Activated CD4-positive, alpha-beta memory T cell treated with anti-CD3 and anti-CD28 coated beads for 36 hours (primary cell): ENCODE measurements at regions not wholly inside any gene's neighbourhood (a gene's known extent, or its start where the extent isn't known, plus 50 kb on each side); places are given as distances from the start of the nearest gene placed in this dataset.
A peak's percentile ranks its signal among the peaks of the same experiment; 100 is the strongest.

Source experiments
- CTCF ChIA-PET: fragments of 350-600 bp; sonication (Branson Sonifier 250); formaldehyde crosslinking; loops from one replicate; lab custom pipeline; 2021; ENCODE audit warnings: antibody characterized with exemption, inconsistent platforms; lab: Charles Lee
- POLR2A ChIA-PET: fragments of 350-600 bp; sonication (Branson Sonifier 250); formaldehyde crosslinking; loops from one replicate; lab custom pipeline; 2021; ENCODE audit warnings: antibody characterized with exemption; lab: Charles Lee
- DNase-seq: peaks from one replicate; pipeline ENCODE4 v3.0.0-alpha.2; 2020
- H3K27ac Mint-ChIP-seq: one replicate; pipeline ENCODE4 v1.8.0; 2021; ENCODE audit warnings: mixed read lengths
- H3K27me3 Mint-ChIP-seq: one replicate; pipeline ENCODE4 v1.8.0; 2021; ENCODE audit warnings: mixed read lengths
- H3K36me3 Mint-ChIP-seq: one replicate; pipeline ENCODE4 v1.8.0; 2021; ENCODE audit warnings: mixed read lengths
- H3K4me1 Mint-ChIP-seq: one replicate; pipeline ENCODE4 v1.8.0; 2021; ENCODE audit warnings: low read depth, mixed read lengths
- H3K4me3 Mint-ChIP-seq: one replicate; pipeline ENCODE4 v1.8.0; 2021; ENCODE audit warnings: mild to moderate bottlenecking, mixed read lengths
- H3K9me3 Mint-ChIP-seq: one replicate; pipeline ENCODE4 v1.8.0; 2021; ENCODE audit warnings: mixed read lengths
- intact Hi-C: fragments of 100-400 bp; cut with micrococcal nuclease; formaldehyde crosslinking; loops from one replicate; pipeline ENCODE4 v1.15.1; 2023

GRCh38 chr6:156102129-156102528 is 646.5 kb upstream of the NOX3 start:
- intact Hi-C loops: no loop called here
- POLR2A ChIA-PET: no interaction called here
- Mint-ChIP-seq H3K4me3 (no peak overlapping the region), H3K27me3 (no peaks in the 10 kb centered on the region), H3K4me1 (peaks cover 4% of the 10 kb centered on the region), H3K36me3 (no peaks in the 10 kb centered on the region), H3K9me3 (peaks cover 14% of the 10 kb centered on the region), H3K27ac (no peak overlapping the region)
- DNase-seq: no peak
- CTCF ChIA-PET: interaction anchor here (0.6 kb wide), 1 partner anchor 28 kb away, joined by 3 read pairs; no protein-coding TSS in a partner anchor

- DNase-seq: no peak
- intact Hi-C loops: no loop called here
- Mint-ChIP-seq H3K36me3 (no peaks in the 10 kb centered on the region), H3K9me3 (peaks cover 14% of the 10 kb centered on the region), H3K4me1 (peaks cover 4% of the 10 kb centered on the region), H3K4me3 (no peak overlapping the region), H3K27ac (no peak overlapping the region), H3K27me3 (no peaks in the 10 kb centered on the region)
- ChIA-PET POLR2A (no interaction called here), CTCF (no interaction called here)
Measured at GRCh38 chr6:156098839-156099238, 643.2 kb upstream of the NOX3 start.

- POLR2A ChIA-PET: no interaction called here
- intact Hi-C loops: no loop called here
- H3K27ac Mint-ChIP-seq: no peak overlapping the region
- DNase-seq: no peak
- CTCF ChIA-PET: no interaction called here
- no peaks in the 10 kb centered on the region for H3K27me3 Mint-ChIP-seq
- no peak overlapping the region for H3K4me3 Mint-ChIP-seq
- peaks cover 46% of the 10 kb centered on the region for H3K9me3 Mint-ChIP-seq
- H3K36me3 Mint-ChIP-seq: peaks cover 20% of the 10 kb centered on the region
- H3K4me1 Mint-ChIP-seq: no peaks in the 10 kb centered on the region
Measured at GRCh38 chr6:156087487-156087886, 631.8 kb upstream of the NOX3 start.

- peaks cover 5% of the 10 kb centered on the region for H3K9me3 Mint-ChIP-seq
- no peak overlapping the region for H3K4me3 Mint-ChIP-seq
- DNase-seq: no peak
- peaks cover 3% of the 10 kb centered on the region for H3K36me3 Mint-ChIP-seq
- intact Hi-C loops: no loop called here
- ChIA-PET POLR2A (no interaction called here), CTCF (no interaction called here)
- H3K4me1 Mint-ChIP-seq: no peaks in the 10 kb centered on the region
- no peak overlapping the region for H3K27ac Mint-ChIP-seq
- H3K27me3 Mint-ChIP-seq: no peaks in the 10 kb centered on the region
Measured at GRCh38 chr6:156082012-156082411, 626.4 kb upstream of the NOX3 start.

GRCh38 chr6:156080371-156080770 is 624.7 kb upstream of the NOX3 start:
- intact Hi-C loops: no loop called here
- ChIA-PET POLR2A (no interaction called here), CTCF (no interaction called here)
- no peak overlapping the region for H3K27ac Mint-ChIP-seq
- no peak overlapping the region for H3K4me3 Mint-ChIP-seq
- no peak for DNase-seq
- no peaks in the 10 kb centered on the region for H3K36me3 Mint-ChIP-seq
- H3K27me3 Mint-ChIP-seq: no peaks in the 10 kb centered on the region
- no peaks in the 10 kb centered on the region for H3K9me3 Mint-ChIP-seq
- H3K4me1 Mint-ChIP-seq: no peaks in the 10 kb centered on the region

- Mint-ChIP-seq H3K27me3 (no peaks in the 10 kb centered on the region), H3K27ac (no peak overlapping the region), H3K4me1 (peaks cover 2% of the 10 kb centered on the region), H3K9me3 (no peaks in the 10 kb centered on the region), H3K36me3 (no peaks in the 10 kb centered on the region), H3K4me3 (no peak overlapping the region)
- no peak for DNase-seq
- ChIA-PET POLR2A (no interaction called here), CTCF (no interaction called here)
- intact Hi-C loops: no loop called here
Measured at GRCh38 chr6:156068881-156069280, 613.2 kb upstream of the NOX3 start.

GRCh38 chr6:156065849-156066248 is 610.2 kb upstream of the NOX3 start:
- Mint-ChIP-seq H3K4me3 (no peak overlapping the region), H3K4me1 (peaks cover 2% of the 10 kb centered on the region), H3K27me3 (no peaks in the 10 kb centered on the region), H3K36me3 (no peaks in the 10 kb centered on the region), H3K9me3 (no peaks in the 10 kb centered on the region), H3K27ac (no peak overlapping the region)
- POLR2A ChIA-PET: interaction anchor here (0.6 kb wide), 1 partner anchor 122 kb away, joined by 4 read pairs; no protein-coding TSS in a partner anchor
- CTCF ChIA-PET: interaction anchor here (0.7 kb wide), 1 partner anchor 416 kb away, joined by 3 read pairs; no protein-coding TSS in a partner anchor
- intact Hi-C loops: no loop called here
- no peak for DNase-seq

- H3K4me1 Mint-ChIP-seq: no peaks in the 10 kb centered on the region
- no peaks in the 10 kb centered on the region for H3K9me3 Mint-ChIP-seq
- POLR2A ChIA-PET: no interaction called here
Measured at GRCh38 chr6:156062091-156062563, 606.5 kb upstream of the NOX3 start.

GRCh38 chr6:156061465-156061864 is 605.8 kb upstream of the NOX3 start:
- H3K9me3 Mint-ChIP-seq: peaks cover 5% of the 10 kb centered on the region
- intact Hi-C loops: no loop called here
- no peak for DNase-seq
- no peaks in the 10 kb centered on the region for H3K36me3 Mint-ChIP-seq
- no peaks in the 10 kb centered on the region for H3K27me3 Mint-ChIP-seq
- CTCF ChIA-PET: interaction anchor here (0.9 kb wide), 1 partner anchor 14 kb away, joined by 3 read pairs; no protein-coding TSS in a partner anchor
- no peak overlapping the region for H3K4me3 Mint-ChIP-seq
- POLR2A ChIA-PET: no interaction called here
- no peaks in the 10 kb centered on the region for H3K4me1 Mint-ChIP-seq
- no peak overlapping the region for H3K27ac Mint-ChIP-seq

More at GRCh38 chr6:156062091-156062563, 606.5 kb upstream of the NOX3 start:
- H3K27me3 Mint-ChIP-seq: no peaks in the 10 kb centered on the region
- no peak overlapping the region for H3K4me3 Mint-ChIP-seq
- CTCF ChIA-PET: no interaction called here
- DNase-seq: no peak
- no peaks in the 10 kb centered on the region for H3K36me3 Mint-ChIP-seq
- intact Hi-C loops: no loop called here
- H3K27ac Mint-ChIP-seq: no peak overlapping the region

- peak; percentile 13 for DNase-seq
- H3K4me1 Mint-ChIP-seq: no peaks in the 10 kb centered on the region
- no peak overlapping the region for H3K27ac Mint-ChIP-seq
- no peak overlapping the region for H3K4me3 Mint-ChIP-seq
- peaks cover 8% of the 10 kb centered on the region for H3K9me3 Mint-ChIP-seq
- H3K36me3 Mint-ChIP-seq: no peaks in the 10 kb centered on the region
- POLR2A ChIA-PET: no interaction called here
- CTCF ChIA-PET: no interaction called here
- intact Hi-C loops: no loop called here
- H3K27me3 Mint-ChIP-seq: no peaks in the 10 kb centered on the region
Measured at GRCh38 chr6:156060013-156060412, 604.4 kb upstream of the NOX3 start.

- no peak for DNase-seq
- CTCF ChIA-PET: no interaction called here
- POLR2A ChIA-PET: no interaction called here
- Mint-ChIP-seq H3K36me3 (no peaks in the 10 kb centered on the region), H3K27me3 (no peaks in the 10 kb centered on the region), H3K27ac (no peak overlapping the region), H3K4me3 (no peak overlapping the region), H3K4me1 (no peaks in the 10 kb centered on the region), H3K9me3 (peaks cover 8% of the 10 kb centered on the region)
- intact Hi-C loops: no loop called here
Measured at GRCh38 chr6:156058356-156058755, 602.7 kb upstream of the NOX3 start.

GRCh38 chr6:156057869-156058268 is 602.2 kb upstream of the NOX3 start:
- no peaks in the 10 kb centered on the region for H3K36me3 Mint-ChIP-seq
- H3K27me3 Mint-ChIP-seq: no peaks in the 10 kb centered on the region
- no peak for DNase-seq
- H3K27ac Mint-ChIP-seq: no peak overlapping the region
- intact Hi-C loops: no loop called here
- no peaks in the 10 kb centered on the region for H3K4me1 Mint-ChIP-seq
- no peak overlapping the region for H3K4me3 Mint-ChIP-seq
- POLR2A ChIA-PET: no interaction called here
- CTCF ChIA-PET: no interaction called here
- H3K9me3 Mint-ChIP-seq: peaks cover 8% of the 10 kb centered on the region

- no peaks in the 10 kb centered on the region for H3K27me3 Mint-ChIP-seq
- no peak for DNase-seq
- H3K4me3 Mint-ChIP-seq: no peak overlapping the region
- intact Hi-C loops: no loop called here
- H3K4me1 Mint-ChIP-seq: no peaks in the 10 kb centered on the region
- no peaks in the 10 kb centered on the region for H3K36me3 Mint-ChIP-seq
- peaks cover 8% of the 10 kb centered on the region for H3K9me3 Mint-ChIP-seq
- CTCF ChIA-PET: no interaction called here
- POLR2A ChIA-PET: no interaction called here
- H3K27ac Mint-ChIP-seq: no peak overlapping the region
Measured at GRCh38 chr6:156056085-156056484, 600.4 kb upstream of the NOX3 start.
